MV-4-11 (cell line): ENCODE measurements at regions not wholly inside any gene's neighbourhood (a gene's known extent, or its start where the extent isn't known, plus 50 kb on each side); places are given as distances from the start of the nearest gene placed in this dataset.
"Not testable (repeated sequence)": the region's sequence is repeated elsewhere in the genome, so short reads cannot be mapped to it uniquely, and the experiment has no call there.

Experiments used
- DNase-seq: peaks from one replicate; lab custom pipeline; 2025; lab: John Stamatoyannopoulos, UW

- no peak for DNase-seq
Measured at GRCh38 chr5:45057564-45057963, 248.8 kb downstream of the MRPS30 start.

GRCh38 chr5:45060724-45061123 is 252.0 kb downstream of the MRPS30 start:
- DNase-seq, result no peak

- no peak for DNase-seq
Measured at GRCh38 chr5:45062044-45062443, 253.3 kb downstream of the MRPS30 start.

GRCh38 chr5:45081082-45081481 is 272.3 kb downstream of the MRPS30 start:
- DNase-seq, result no peak

- no peak for DNase-seq
Measured at GRCh38 chr5:45089870-45090269, 281.1 kb downstream of the MRPS30 start.

- no peak for DNase-seq
Measured at GRCh38 chr5:45093377-45093776, 284.6 kb downstream of the MRPS30 start.

- DNase-seq, result no peak
Measured at GRCh38 chr5:45094876-45095440, 286.2 kb downstream of the MRPS30 start.

GRCh38 chr5:45098483-45098882 is 289.7 kb downstream of the MRPS30 start:
- no peak for DNase-seq

- no peak for DNase-seq
Measured at GRCh38 chr5:45101146-45101545, 292.4 kb downstream of the MRPS30 start.

GRCh38 chr5:45105491-45105994 is 296.8 kb downstream of the MRPS30 start:
- no peak for DNase-seq

- DNase-seq, result no peak
Measured at GRCh38 chr5:45109062-45109461, 300.3 kb downstream of the MRPS30 start.

GRCh38 chr5:45109636-45110035 is 300.9 kb downstream of the MRPS30 start:
- DNase-seq, result no peak

- no peak for DNase-seq
Measured at GRCh38 chr5:45110399-45110798, 301.7 kb downstream of the MRPS30 start.

- DNase-seq, result no peak
Measured at GRCh38 chr5:45113726-45114125, 305.0 kb downstream of the MRPS30 start.

- no peak for DNase-seq
Measured at GRCh38 chr5:45132972-45133371, 324.2 kb downstream of the MRPS30 start.

- no peak for DNase-seq
Measured at GRCh38 chr5:45162974-45163373, 354.2 kb downstream of the MRPS30 start.

- DNase-seq, result no peak
Measured at GRCh38 chr5:45171563-45171962, 362.8 kb downstream of the MRPS30 start.

GRCh38 chr5:45172634-45173033 is 363.9 kb downstream of the MRPS30 start:
- not testable (repeated sequence) for DNase-seq

- DNase-seq, result no peak
Measured at GRCh38 chr5:45179686-45180085, 370.9 kb downstream of the MRPS30 start.

GRCh38 chr5:45189042-45189441 is 380.3 kb downstream of the MRPS30 start:
- no peak for DNase-seq

- no peak for DNase-seq
Measured at GRCh38 chr5:45189481-45189880, 380.7 kb downstream of the MRPS30 start.

- DNase-seq, result no peak
Measured at GRCh38 chr5:45195026-45195425, 386.3 kb downstream of the MRPS30 start.
